IMR-90 (cell line): ENCODE measurements at regions not wholly inside any gene's neighbourhood (a gene's known extent, or its start where the extent isn't known, plus 50 kb on each side); places are given as distances from the start of the nearest gene placed in this dataset.
"Not testable (repeated sequence)": the region's sequence is repeated elsewhere in the genome, so short reads cannot be mapped to it uniquely, and the experiment has no call there.

Source experiments
- ATAC-seq: fragments of 200-7000 bp; cut with Tn5 transposase; 2 replicates; pipeline ENCODE4 v1.9.1; 2020; ENCODE audit warnings: low read depth, mild to moderate bottlenecking, moderate library complexity
- BruUV-seq: library from RNA; stranded (reverse); fragments of 400-500 nt; replicated peaks from 2 replicates; lab custom pipeline; 2021; lab: Mats Ljungman, UMichigan
- CTCF ChIA-PET: fragments of 300-600 bp; formaldehyde crosslinking; extraction: SDS; loops from one replicate; lab custom pipeline; 2021; ENCODE audit warnings: antibody characterized with exemption; lab: Yijun Ruan, JAX
- POLR2A ChIA-PET: fragments of 300-600 bp; sonication (Branson Sonifier 250); formaldehyde crosslinking; loops from one replicate; lab custom pipeline; 2022; ENCODE audit warnings: antibody characterized with exemption; ENCODE audit not compliant: unreplicated experiment; lab: Charles Lee
- DNase-seq: peaks from one replicate; pipeline ENCODE4 v3.0.0; 2013
- H2AFZ ChIP-seq: replicated peaks from 2 replicates; pipeline ENCODE3; 2013; ENCODE audit warnings: low read length, mild to moderate bottlenecking; ENCODE audit not compliant: poor library complexity
- H2AK5ac ChIP-seq: 2 replicates; pipeline ENCODE4 v1.6.1; 2013; ENCODE audit warnings: low read depth, low read length, inconsistent platforms
- H2AK9ac ChIP-seq: replicated peaks from 2 replicates; pipeline ENCODE3; 2013; ENCODE audit warnings: mild to moderate bottlenecking, low read depth, low read length, moderate library complexity; ENCODE audit not compliant: poor library complexity
- H2BK120ac ChIP-seq: 2 replicates; pipeline ENCODE4 v1.6.1; 2013; ENCODE audit warnings: low read depth, low read length, inconsistent platforms
- H2BK15ac ChIP-seq: 3 replicates; pipeline ENCODE4 v1.6.1; 2013; ENCODE audit warnings: low read depth, low read length, inconsistent platforms
- H2BK20ac ChIP-seq: 2 replicates; pipeline ENCODE4 v1.6.1; 2013; ENCODE audit warnings: low read depth, mild to moderate bottlenecking, inconsistent platforms, low read length, moderate library complexity
- H2BK5ac ChIP-seq: 2 replicates; pipeline ENCODE4 v1.6.1; 2013; ENCODE audit warnings: mild to moderate bottlenecking, low read depth, low read length, inconsistent platforms; ENCODE audit not compliant: poor library complexity, severe bottlenecking
- H3K14ac ChIP-seq: replicated peaks from 2 replicates; pipeline ENCODE4 v1.6.1; 2013; ENCODE audit warnings: low read depth, low read length, inconsistent platforms
- H3K18ac ChIP-seq: 2 replicates; pipeline ENCODE4 v1.6.1; 2013; ENCODE audit warnings: low read depth, low read length, control low read depth
- H3K23ac ChIP-seq: 2 replicates; pipeline ENCODE4 v1.6.1; 2013; ENCODE audit warnings: low read depth, low read length, inconsistent platforms
- H3K27ac ChIP-seq: 2 replicates; pipeline ENCODE4 v1.5.1; 2013; ENCODE audit warnings: mild to moderate bottlenecking, control low read depth, low read length; ENCODE audit not compliant: insufficient read depth
- H3K27me3 ChIP-seq: 2 replicates; pipeline ENCODE4 v1.6.1; 2013; ENCODE audit warnings: low read length; ENCODE audit not compliant: control insufficient read depth, insufficient read depth
- H3K36me3 ChIP-seq: 2 replicates; pipeline ENCODE4 v1.6.1; 2013; ENCODE audit warnings: low read length, mixed read lengths; ENCODE audit not compliant: control insufficient read depth, insufficient read depth
- H3K4ac ChIP-seq: 2 replicates; pipeline ENCODE4 v1.6.1; 2013; ENCODE audit warnings: low read depth, low read length, inconsistent platforms
- H3K4me1 ChIP-seq: 2 replicates; pipeline ENCODE4 v1.6.1; 2013; ENCODE audit warnings: low read length, mixed read lengths; ENCODE audit not compliant: control insufficient read depth, insufficient read depth
- H3K4me2 ChIP-seq: 2 replicates; pipeline ENCODE4 v1.6.1; 2013; ENCODE audit warnings: low read depth, mild to moderate bottlenecking, control low read depth, low read length, moderate library complexity
- H3K4me3 ChIP-seq: 2 replicates; pipeline ENCODE4 v1.5.1; 2013; ENCODE audit warnings: low read depth, mild to moderate bottlenecking, control low read depth, low read length, moderate library complexity; ENCODE audit not compliant: insufficient read depth
- H3K56ac ChIP-seq: 2 replicates; pipeline ENCODE4 v1.6.1; 2013; ENCODE audit warnings: low read length, inconsistent platforms; ENCODE audit not compliant: insufficient read depth; ENCODE audit errors: extremely low read depth
- H3K79me1 ChIP-seq, 2 experiments: 2 replicates each; pipeline ENCODE4 v1.6.1; 2013; ENCODE audit warnings: low read length in 2 of 2, inconsistent platforms in 1 of 2, low read depth in 1 of 2
- H3K9ac ChIP-seq: 2 replicates; pipeline ENCODE4 v1.6.1; 2013; ENCODE audit warnings: low read depth, low read length, control low read depth
- H3K9me1 ChIP-seq: 2 replicates; pipeline ENCODE4 v1.6.1; 2013; ENCODE audit warnings: low read length, inconsistent platforms; ENCODE audit not compliant: insufficient read depth
- H3K9me3 ChIP-seq: 2 replicates; pipeline ENCODE4 v1.6.1; 2013; ENCODE audit warnings: low read length; ENCODE audit not compliant: control insufficient read depth, insufficient read depth
- H4K20me1 ChIP-seq: 2 replicates; pipeline ENCODE4 v1.6.1; 2013; ENCODE audit warnings: low read length, inconsistent platforms; ENCODE audit not compliant: insufficient read depth
- H4K5ac ChIP-seq: 2 replicates; pipeline ENCODE4 v1.6.1; 2013; ENCODE audit warnings: mild to moderate bottlenecking, low read depth, low read length, control low read depth
- H4K8ac ChIP-seq, 2 experiments: 2 replicates each; pipeline ENCODE4 v1.6.1; 2013; ENCODE audit warnings: low read depth in 2 of 2, low read length in 2 of 2, control low read depth in 1 of 2, inconsistent platforms in 1 of 2
- H4K91ac ChIP-seq: 2 replicates; pipeline ENCODE4 v1.6.1; 2013; ENCODE audit warnings: low read depth, low read length, inconsistent platforms; ENCODE audit not compliant: insufficient read depth
- BHLHE40 ChIP-seq: fragments of 150-350 bp; IDR thresholded peaks from 2 replicates; pipeline ENCODE4 v1.6.1; 2016; ENCODE audit warnings: mild to moderate bottlenecking, low read depth, low read length
- CEBPB ChIP-seq: IDR thresholded peaks from 2 replicates; pipeline ENCODE4 v1.6.1; 2012; ENCODE audit warnings: low read depth, low read length, improper control_type of control experiment
- MAFK ChIP-seq: IDR thresholded peaks from 2 replicates; pipeline ENCODE4 v1.6.1; 2012; ENCODE audit warnings: low read depth, low read length, improper control_type of control experiment
- MAZ ChIP-seq: IDR thresholded peaks from 2 replicates; pipeline ENCODE4 v1.6.1; 2012; ENCODE audit warnings: low read depth, mild to moderate bottlenecking, low read length, improper control_type of control experiment, moderate library complexity, borderline replicate concordance
- NFE2L2 ChIP-seq: fragments of 150-350 bp; IDR thresholded peaks from 2 replicates; pipeline ENCODE4 v1.6.1; 2016; ENCODE audit warnings: low read depth, mild to moderate bottlenecking, low read length
- RAD21 ChIP-seq: IDR thresholded peaks from 2 replicates; pipeline ENCODE4 v1.6.1; 2012; ENCODE audit warnings: low read length, improper control_type of control experiment
- WGBS, 2 experiments: methylation state at CpG; one replicate each; pipeline versions ENCODE4 v1.1.5 to v1.1.7; 2013; ENCODE audit warnings: missing lambda C conversion rate in 2 of 2; ENCODE audit not compliant: insufficient read length in 1 of 2; ENCODE audit errors: extremely low coverage in 2 of 2; 5-methylcytosine and 5-hydroxymethylcytosine counted together
- dilution Hi-C: fragments of 300-500 bp; cut with HindIII; formaldehyde crosslinking; loops from one replicate; pipeline ENCODE4 v1.14.3; 2018; ENCODE audit warnings: low sequenced_read_pairs; ENCODE audit not compliant: unreplicated experiment
- in situ Hi-C: fragments of 300-500 bp; cut with MboI; formaldehyde crosslinking; loops from 3 replicates; pipeline ENCODE4 v1.14.3; 2019; ENCODE audit warnings: low sequenced_read_pairs, inconsistent platforms, mixed read lengths
- intact Hi-C: fragments of 100-400 bp; cut with micrococcal nuclease; formaldehyde crosslinking; loops from 2 replicates; pipeline ENCODE4 v1.10.0; 2022

GRCh38 chr18:60245096-60245495, 127.5 kb downstream of the MC4R start:
- Histone ChIP-seq H3K4me2 (no peak overlapping the region), H4K8ac (no peak overlapping the region), H3K9me3 (no peaks in the 10 kb centered on the region), H3K27ac (no peak overlapping the region), H4K5ac (no peak overlapping the region), H3K14ac (no peak overlapping the region), H3K56ac (no peak overlapping the region), H3K4ac (no peak overlapping the region), H3K9me1 (no peaks in the 10 kb centered on the region), H3K27me3 (no peaks in the 10 kb centered on the region), H3K4me3 (no peak overlapping the region), H2BK120ac (no peak overlapping the region), H2BK15ac (no peak overlapping the region), H2BK5ac (no peak overlapping the region), H2BK20ac (no peak overlapping the region), H4K20me1 (no peaks in the 10 kb centered on the region), H4K91ac (no peak overlapping the region), H3K36me3 (no peaks in the 10 kb centered on the region), H2AK5ac (no peak overlapping the region), H3K79me1 (no peaks in the 10 kb centered on the region), H3K18ac (no peak overlapping the region), H2AFZ (no peak overlapping the region), H2AK9ac (no peak overlapping the region), H3K23ac (no peak overlapping the region), H3K9ac (no peak overlapping the region), H3K4me1 (no peaks in the 10 kb centered on the region)
- in situ Hi-C loops = no loop called here
- ATAC-seq (no peak), DNase-seq (no peak)
- dilution Hi-C loops = no loop called here
- intact Hi-C loops = no loop called here
- BruUV-seq = no TSS peak
- POLR2A ChIA-PET = no interaction called here
- CTCF ChIA-PET = no interaction called here
- TF ChIP-seq BHLHE40 = no peak
- no peak for TF ChIP-seq MAZ
- TF ChIP-seq MAFK = no peak
- no peak for TF ChIP-seq RAD21
- no peak for TF ChIP-seq NFE2L2
- TF ChIP-seq CEBPB = no peak
- WGBS, 2 experiments = no CpG with 5 or more reads among the region's 5 CpGs

- intact Hi-C loops = loop anchor here (10.0 kb wide), 1 partner anchor 244 kb away; no protein-coding TSS in a partner anchor
- H3K36me3 ChIP-seq, H3K9me3 ChIP-seq, H3K56ac ChIP-seq, BruUV-seq, H3K4me1 ChIP-seq, H3K4me3 ChIP-seq, H2BK20ac ChIP-seq, H2BK15ac ChIP-seq, DNase-seq, H2BK120ac ChIP-seq, H3K14ac ChIP-seq, H3K23ac ChIP-seq, H3K4me2 ChIP-seq, ATAC-seq, in situ Hi-C loops, H4K91ac ChIP-seq, H4K5ac ChIP-seq, H2AK5ac ChIP-seq, H4K8ac ChIP-seq, H2AFZ ChIP-seq, CTCF ChIA-PET, H3K9me1 ChIP-seq, H4K20me1 ChIP-seq, H3K27me3 ChIP-seq, H3K27ac ChIP-seq, H3K4ac ChIP-seq, H3K79me1 ChIP-seq, H3K9ac ChIP-seq, H2AK9ac ChIP-seq, POLR2A ChIA-PET, dilution Hi-C loops, H2BK5ac ChIP-seq, H3K18ac ChIP-seq: not testable (repeated sequence)
- no CpG with 5 or more reads among the region's 4 CpGs for WGBS, 2 experiments
These were observed 133.4 kb downstream of the MC4R start for GRCh38 chr18:60239024-60239710.
